PC-9 (cell line): ENCODE measurements at regions not wholly inside any gene's neighbourhood (a gene's known extent, or its start where the extent isn't known, plus 50 kb on each side); places are given as distances from the start of the nearest gene placed in this dataset.

ENCODE experiments used
- EZH2 ChIP-seq: fragments of 200-600 bp; sonication (generic); IDR thresholded peaks from 2 replicates; pipeline ENCODE4 v1.8.0; 2017; ENCODE audit warnings: antibody characterized with exemption, low read depth
- TF ChIP-seq, protein P1 (sequence below): fragments of 200-600 bp; sonication (generic); conservative IDR thresholded peaks from 2 replicates; pipeline ENCODE4 v1.6.1; 2017; ENCODE audit warnings: mixed run types, antibody characterized with exemption, mild to moderate bottlenecking, moderate library complexity

DNA sequence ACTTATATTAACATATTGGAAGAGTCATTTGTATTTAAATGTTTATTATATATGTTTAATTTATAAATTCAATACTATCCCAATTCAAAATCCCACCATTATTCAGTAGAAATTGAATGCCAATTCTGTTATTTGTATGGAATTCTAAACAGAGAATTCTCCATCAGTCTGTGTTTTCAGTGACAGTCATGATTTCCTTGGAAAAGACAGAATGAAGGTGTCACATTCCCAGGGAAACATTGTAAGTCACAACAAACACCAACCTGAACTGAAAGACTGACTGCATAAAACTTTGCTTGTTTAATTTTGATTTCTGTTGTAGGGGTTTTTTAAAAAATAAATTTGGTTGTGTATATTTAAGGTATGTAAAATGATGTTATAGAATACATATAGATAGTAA is 769.8 kb upstream of the BCHE start:
- TF ChIP-seq, protein P1, sequence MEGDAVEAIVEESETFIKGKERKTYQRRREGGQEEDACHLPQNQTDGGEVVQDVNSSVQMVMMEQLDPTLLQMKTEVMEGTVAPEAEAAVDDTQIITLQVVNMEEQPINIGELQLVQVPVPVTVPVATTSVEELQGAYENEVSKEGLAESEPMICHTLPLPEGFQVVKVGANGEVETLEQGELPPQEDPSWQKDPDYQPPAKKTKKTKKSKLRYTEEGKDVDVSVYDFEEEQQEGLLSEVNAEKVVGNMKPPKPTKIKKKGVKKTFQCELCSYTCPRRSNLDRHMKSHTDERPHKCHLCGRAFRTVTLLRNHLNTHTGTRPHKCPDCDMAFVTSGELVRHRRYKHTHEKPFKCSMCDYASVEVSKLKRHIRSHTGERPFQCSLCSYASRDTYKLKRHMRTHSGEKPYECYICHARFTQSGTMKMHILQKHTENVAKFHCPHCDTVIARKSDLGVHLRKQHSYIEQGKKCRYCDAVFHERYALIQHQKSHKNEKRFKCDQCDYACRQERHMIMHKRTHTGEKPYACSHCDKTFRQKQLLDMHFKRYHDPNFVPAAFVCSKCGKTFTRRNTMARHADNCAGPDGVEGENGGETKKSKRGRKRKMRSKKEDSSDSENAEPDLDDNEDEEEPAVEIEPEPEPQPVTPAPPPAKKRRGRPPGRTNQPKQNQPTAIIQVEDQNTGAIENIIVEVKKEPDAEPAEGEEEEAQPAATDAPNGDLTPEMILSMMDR: no peak
- no peak for TF ChIP-seq EZH2
